UCSD-AML1 (cell line): ENCODE measurements at regions not wholly inside any gene's neighbourhood (a gene's known extent, or its start where the extent isn't known, plus 50 kb on each side); places are given as distances from the start of the nearest gene placed in this dataset.
"Not testable (repeated sequence)": the region's sequence is repeated elsewhere in the genome, so short reads cannot be mapped to it uniquely, and the experiment has no call there.

Experiments
- DNase-seq: peaks from one replicate; lab custom pipeline; 2025; ENCODE audit not compliant: unreplicated experiment; lab: John Stamatoyannopoulos, UW

DNA sequence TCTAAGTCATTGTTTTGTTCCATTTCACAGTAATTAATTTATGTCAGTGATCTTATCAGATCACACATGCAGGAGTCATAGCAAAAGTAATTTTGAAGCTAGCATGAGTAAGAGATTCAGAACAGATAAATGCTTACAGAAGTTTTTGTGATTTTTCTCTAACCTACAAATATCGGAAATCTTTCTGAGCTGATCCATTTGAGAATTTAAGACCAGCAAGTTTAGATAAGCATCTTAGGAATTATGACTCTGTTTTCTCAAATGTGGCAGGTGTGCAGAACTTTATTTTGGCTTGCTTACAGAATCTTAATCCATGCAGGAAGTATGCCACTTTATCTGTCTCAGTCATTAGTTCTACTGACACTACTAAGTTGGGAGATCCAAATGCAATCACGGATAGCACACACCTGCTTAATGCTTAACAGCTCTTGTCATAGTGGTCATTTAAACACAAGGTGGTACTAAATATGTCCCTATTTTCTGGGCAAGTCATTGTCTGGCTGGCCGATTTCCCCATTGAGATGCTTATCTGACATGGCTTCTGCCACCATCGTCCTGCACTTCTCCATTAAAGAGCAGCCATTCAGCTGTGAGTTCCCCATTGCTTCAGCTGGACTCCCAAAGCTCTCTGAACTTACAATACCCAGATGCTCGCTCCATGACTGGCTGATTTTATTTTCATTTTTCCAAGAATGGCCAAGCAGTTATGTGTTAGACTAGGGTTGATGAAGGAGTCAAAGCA lies 305.4 kb upstream of the NUDT12 start:
- no peak for DNase-seq

DNA sequence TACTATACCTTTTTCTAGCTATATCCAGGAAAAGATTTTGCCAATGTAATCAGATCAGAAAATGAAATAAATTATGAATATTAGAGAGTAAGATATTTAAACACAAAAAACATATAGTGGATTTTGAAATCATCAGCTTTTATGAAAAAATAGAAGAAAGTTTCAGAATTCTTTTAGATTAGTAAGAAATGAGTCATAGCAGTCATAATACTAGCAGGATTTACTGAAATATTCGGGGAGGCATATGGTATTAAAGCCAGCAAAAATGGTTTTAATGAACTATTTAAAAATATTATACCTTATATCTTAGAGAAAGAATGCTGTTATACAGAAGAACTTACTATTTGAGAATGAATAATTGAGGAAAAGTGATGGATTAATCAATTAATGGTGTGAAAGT lies 303.6 kb upstream of the NUDT12 start:
- no peak for DNase-seq

DNA sequence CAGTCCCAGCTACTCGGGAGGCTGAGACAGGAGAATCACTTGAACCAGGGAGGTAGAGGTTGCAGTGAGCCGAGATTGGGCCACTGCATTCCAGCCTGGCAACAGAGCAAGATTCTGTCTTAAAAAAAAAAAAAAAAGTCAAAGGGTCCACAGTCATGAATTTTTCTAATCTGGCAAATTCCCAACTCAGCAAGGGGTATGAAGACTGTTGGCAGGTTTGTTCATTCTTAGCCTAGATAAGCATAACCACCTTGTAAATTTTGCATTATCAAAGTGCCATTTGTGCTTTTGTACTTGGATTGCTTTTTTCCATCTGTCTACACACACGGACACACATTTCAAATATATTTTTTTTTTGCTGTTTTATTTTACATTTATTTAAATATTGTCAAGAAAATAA lies 299.8 kb upstream of the NUDT12 start:
- no peak for DNase-seq

DNA sequence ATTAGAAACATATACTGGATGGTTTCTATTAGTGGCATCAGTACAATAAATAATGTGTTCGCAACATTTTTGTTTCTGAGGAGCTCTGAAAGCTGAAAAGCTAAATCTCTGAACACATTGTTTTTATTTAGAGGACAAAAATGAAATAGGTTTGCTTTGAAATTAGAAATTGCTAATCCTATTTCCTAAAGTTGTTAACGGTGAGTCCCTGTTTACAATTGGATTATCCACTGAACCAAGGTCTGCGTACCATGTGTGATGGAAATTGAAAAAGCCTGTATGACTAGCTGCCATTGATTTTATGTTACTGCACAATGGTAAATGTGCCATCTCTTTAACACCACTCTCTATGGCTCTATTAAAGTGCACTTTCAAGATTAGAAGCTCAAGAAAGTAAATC lies 297.7 kb upstream of the NUDT12 start:
- DNase-seq = no peak

DNA sequence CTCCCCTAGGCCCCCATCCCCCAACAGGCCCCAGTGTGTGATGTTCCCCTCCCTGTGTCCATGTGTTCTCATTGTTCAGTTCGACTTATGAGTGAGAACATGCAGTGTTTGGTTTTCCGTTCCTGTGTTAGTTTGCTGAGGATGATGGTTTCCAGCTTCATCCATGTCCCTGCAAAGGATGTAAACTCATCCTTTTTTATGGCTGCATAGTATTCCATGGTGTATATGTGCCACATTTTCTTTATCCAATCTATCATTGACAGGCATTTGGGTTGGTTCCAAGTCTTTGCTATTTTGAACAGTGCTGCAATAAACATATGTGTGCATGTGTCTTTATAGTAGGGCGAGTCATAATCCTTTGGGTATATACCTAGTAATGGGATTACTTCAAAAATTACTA lies 295.8 kb upstream of the NUDT12 start:
- not testable (repeated sequence) for DNase-seq

DNA sequence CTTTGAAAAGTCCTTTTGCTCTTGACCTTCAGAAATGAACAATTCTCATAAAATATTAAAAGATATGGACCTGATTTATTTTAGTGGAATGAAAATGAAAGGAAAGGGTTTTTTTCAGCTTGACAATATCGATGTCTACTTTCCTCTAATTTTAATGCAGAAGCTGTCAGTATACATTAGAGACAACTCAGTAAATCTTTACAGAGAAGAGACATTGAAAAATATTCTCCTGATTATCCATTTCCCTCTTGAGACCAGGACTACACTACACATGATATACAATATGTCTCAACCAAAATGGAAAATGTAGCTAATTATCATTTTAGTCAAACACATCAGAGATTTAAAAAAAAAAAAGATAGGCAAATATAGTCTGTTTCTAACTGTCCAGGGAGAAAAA lies 288.5 kb upstream of the NUDT12 start:
- no peak for DNase-seq

DNA sequence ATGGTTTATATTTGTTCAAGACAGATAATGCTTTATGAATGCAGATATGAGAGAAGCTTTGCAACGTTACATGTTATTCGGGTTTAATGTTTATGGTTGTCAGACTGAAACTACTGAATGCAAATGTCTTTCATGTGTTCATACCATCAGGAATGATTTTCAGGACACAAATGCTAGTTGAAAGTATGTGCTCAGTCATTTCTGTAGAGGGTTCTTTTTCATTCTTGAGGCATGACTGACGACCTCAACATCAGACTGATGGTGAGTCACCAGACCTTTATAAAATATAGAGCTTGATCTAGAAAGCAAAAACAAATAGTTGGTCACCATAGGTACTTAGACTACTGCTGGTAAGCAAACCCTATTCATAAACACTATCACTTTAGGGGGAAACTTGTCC lies 287.3 kb upstream of the NUDT12 start:
- DNase-seq = no peak

DNA sequence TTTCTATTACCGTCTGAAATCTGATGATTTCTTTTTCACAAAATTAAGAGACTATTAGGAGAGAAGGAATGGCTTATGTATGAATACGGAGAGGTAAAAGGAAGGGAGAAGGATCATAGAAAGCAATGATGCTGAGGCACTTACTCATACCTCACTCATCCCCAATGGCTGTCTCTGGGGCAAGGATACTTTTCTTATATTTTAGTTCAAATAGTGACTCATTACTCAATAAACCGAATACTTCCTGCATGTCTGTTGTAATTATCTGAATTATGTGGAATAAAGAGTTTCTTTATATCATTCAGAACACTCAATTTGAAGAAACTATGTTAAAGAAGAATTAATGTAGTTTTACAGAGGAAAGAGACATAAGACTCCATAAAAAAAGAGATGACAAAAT lies 284.5 kb upstream of the NUDT12 start:
- DNase-seq = no peak

DNA sequence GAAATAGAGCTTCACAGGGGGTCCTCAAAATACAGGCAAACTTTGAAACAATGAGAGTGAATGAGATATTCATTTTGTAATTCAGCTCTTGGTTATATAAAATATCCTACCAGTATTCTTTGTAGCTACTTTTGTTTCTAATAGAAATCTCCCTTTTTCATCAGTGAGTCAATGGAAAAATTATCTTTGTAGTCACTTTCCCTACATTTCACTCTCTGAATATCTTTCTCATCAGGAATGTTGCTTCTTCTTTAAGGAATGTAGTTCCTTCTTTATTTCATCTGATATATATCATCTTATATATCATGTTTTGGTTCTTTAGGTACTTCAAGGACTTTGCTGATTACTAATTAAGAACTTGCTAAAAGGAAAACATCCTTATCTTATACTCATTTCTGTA lies 280.3 kb upstream of the NUDT12 start:
- no peak for DNase-seq

DNA sequence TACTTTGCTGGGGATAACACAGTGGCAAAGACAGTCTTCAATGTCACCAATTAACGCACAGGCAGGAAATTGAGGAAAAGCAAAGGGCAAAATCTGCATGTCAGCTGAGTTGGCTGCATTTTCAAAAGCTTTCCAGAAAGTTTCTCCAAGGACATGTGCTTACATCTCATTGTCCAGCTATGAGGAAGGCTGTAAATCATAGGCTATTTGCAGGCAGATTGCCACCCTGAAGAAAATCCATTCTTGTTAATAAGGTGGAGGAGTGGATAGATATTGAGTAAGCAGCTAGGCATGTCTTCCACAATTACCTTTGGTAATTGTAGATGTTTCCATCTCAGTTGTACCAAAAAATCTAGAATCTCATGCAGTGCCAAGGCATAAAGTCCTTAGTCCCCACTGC lies 278.0 kb upstream of the NUDT12 start:
- DNase-seq = no peak

DNA sequence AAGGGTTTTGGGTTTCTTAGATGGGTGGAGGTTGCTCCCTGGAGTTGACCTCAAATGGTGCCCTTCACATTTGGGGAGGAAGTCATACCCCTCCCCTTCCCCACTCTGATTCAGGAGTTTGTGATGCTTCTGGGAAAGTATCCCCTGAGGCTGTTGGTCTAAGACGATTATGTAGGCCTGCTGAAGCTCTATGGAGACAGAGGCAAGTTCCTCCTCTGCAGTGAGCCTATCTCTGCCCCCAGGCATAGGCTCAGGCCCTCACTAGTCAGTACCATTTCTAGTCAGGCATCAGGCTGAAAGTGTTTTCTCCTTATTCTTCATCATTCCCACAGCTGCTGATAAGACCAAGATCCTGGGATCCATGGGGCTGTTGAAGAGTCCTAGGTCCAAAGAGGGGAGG lies 271.6 kb upstream of the NUDT12 start:
- no peak for DNase-seq

DNA sequence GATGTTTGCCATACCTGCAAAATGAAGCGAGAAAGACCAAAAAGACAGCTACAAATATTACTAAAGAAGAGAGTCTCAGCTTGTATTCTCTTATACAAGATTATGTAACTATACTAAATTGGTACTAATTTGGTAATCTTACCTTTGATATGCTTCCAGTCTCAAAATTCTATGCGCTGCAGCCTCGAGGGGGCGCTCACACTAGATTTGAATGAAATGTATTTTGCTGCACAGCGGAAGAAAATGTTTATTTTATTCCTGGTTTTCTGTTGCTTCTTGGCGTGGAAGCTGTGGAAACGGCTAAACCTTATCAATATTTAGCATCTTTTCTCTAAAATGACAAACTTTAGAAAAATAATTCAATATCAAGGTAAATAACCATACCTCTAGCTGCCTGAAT lies 267.0 kb upstream of the NUDT12 start:
- DNase-seq = peak; percentile 9

DNA sequence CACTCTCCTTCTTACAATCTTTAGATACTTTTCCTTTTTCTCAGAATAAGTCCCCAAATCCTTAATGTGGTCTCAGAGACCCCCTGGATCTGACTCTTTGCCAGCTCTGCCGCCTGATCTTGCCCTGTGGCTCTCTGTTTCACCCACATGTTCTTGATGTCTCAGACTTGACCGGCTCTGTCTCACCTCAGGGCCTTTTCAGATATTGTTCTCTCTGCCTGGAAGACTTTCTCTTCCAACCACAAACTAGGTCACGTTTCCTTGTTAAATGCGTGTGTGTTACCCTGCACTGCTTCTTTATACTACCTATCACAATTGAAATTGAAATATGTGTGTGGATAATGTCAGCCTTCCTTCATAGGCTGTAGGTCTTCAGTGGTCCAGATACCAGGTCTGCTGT lies 265.4 kb upstream of the NUDT12 start:
- no peak for DNase-seq

DNA sequence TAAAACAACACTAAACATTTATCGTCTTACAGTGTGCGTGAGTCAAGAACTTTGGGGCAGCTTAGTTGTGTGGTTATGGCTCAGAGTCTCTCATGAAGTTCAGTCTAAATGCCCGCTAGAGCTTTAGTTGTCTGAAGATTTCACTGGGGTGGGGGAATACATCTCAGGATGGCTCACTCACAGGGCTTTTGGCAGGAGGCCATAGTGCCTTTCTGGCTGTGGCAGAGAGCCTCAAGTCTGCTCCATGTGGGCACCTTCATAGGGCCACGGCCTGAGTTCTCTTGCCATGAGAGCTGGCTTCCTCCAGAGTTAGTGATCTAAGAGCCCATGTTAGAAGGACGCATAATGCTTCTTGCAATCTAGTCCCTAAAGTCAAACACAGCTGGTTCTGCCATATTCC lies 258.8 kb upstream of the NUDT12 start:
- DNase-seq = peak; percentile 5

DNA sequence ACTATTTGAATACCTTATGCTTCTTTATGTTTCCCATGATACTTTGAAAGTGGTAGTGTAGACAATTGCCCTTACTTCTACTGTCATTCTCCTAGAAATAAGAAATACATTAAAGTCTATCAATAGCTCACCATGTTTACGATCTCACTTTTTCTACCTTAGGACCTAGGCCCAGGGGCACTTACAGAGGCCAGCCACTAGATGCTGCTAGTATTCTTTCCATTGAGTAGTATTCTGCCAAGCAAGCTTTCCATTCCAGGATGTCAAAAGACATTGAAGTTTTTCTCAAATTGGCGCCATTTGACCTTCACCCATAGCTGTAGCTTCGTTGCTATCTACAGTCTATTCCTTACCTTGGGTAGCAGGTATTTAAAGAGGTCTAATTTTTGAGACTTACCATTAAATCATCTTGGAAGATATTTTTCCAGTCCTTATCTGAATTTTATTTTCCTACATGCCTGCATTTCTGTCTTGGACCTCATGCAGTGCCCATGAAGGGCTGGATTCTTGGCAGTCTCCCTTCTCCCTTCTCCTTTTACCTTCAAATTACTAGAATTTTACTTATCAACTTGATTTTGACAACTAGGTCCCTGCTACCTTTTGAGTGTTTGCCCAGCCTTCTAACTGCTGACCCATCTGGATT lies 246.0 kb upstream of the NUDT12 start:
- DNase-seq = no peak

DNA sequence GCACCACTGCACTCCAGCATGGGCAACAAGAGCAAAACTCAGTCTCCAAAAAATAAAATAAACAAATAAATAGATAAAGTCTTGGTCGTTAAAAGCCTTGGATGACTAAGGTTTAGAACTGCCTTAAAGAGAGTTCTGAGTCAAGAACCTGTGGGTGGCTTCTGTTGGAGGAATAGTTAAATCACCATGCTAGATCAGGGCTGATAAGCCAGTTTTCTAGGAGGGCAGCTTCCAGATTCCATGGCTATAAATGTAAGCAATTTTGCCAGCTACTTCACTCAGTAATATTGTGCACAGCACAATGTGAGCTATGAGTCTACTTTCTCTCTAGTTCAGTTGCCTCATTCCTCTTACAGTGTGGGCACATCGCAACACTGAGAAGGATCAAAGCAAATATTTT lies 242.1 kb upstream of the NUDT12 start:
- no peak for DNase-seq

DNA sequence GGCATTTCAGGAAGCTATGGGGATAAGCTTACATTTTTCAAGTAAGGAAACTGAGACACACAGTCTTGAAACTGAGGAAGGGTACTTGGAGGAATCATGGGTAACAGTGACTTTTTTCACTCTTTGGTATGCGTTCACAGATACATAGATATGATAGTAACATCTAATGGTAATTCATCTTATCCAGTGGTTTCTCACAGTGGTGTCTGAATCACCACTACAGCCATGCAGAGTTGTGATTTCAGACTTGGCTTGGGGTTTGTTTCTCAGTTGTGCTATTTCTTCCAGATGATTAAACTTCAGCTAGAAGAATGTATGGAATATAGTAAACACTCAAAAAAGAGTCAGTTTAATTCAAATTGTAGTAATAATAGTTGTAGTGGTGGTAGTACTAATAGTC lies 239.1 kb upstream of the NUDT12 start:
- no peak for DNase-seq

DNA sequence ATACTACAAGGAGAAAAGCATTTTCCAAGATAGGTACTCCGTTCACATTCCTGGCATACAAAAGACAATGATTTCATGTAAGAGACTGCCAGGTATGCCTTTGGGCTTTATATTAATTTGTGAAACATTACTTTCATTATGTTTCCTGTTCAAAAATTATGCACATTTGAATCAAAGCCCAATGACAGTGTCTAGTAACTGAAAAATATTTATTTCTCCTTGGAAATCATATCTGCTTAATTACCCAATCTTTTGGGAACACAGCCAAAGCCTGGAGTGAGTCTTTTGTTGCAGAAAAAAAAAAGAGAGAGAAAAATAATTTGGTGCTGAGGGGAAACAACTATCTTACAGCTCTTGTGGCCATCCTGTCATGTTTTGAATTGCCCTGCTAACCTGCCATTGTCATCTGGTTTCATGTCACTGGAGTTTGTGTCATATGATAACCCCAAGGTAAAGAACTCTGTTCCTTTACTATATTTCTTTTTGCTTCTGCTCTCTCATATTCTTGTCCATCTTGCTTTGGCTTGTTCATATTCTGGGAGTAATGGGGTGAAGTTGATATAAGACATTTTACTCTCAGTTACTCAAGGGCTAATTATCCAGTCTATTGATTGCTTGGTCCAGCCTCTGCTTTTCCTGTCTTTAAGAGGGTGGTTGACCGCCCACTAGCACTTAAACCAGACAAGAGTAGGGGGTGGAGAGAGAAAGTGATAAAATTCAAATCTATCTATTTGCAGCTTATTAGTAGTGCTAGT lies 238.3 kb upstream of the NUDT12 start:
- DNase-seq = no peak

DNA sequence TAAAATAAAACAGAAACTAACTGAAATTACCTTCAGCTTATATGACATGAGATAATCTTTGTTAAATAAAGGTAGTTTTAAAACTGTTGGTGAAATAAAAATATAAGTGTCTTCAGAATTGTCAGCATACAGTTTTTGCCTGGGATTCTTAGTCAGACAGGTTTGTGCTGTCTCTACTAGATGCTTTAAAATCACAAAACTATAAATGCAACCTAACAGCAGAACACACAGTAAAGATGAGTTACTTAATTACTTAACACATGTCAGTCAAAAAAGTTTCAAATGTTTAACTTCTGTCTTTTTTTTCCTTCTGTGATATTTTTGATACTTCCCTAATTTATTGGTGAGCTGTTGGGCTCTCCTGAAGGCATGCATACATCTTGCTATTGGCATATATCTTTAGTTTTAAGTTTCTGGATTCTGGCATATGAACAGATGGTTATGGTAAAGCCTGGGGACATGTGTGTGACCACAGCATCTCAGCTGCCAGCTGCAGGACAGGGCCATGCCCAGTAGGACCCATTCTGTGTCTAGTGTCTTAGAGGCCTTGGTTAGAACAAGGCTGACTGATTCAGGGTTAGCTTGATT lies 231.1 kb upstream of the NUDT12 start:
- DNase-seq = no peak

DNA sequence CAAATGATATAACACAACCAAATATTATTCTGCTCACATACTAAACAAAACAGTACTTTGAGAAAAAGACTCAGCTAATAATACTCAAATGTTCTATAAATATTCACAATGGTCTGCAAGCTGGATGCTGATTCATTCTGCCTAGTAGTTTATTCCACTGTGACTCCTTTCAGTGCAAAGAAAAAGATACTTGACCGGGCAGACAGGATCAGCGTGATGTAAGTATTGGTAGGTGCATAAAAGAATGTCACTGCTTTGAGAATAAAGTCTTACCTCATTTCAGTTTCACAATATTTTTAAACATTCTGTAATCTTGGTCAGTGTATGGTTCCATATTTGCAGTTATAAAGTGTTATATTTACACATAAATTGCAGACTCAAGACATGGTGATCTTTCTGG lies 223.0 kb upstream of the NUDT12 start:
- no peak for DNase-seq

DNA sequence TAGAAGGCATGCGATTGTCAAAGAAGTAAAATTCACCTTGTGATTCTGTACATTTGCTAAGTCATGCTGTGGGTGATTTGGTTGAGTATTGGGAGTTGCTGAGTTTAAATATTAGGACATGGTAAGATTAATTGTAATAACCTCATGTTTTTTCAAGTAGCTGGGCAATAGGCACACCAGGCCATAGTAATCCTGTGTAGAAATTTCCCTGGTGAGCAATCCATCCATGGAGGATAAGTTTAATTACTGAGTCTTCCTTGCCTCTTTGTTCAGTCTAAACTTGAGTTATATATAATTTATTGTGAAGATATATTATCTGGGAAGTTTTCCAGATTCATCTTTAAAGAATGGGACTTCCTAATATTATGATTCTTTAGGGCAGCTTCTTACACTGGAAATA lies 221.1 kb upstream of the NUDT12 start:
- DNase-seq = no peak

DNA sequence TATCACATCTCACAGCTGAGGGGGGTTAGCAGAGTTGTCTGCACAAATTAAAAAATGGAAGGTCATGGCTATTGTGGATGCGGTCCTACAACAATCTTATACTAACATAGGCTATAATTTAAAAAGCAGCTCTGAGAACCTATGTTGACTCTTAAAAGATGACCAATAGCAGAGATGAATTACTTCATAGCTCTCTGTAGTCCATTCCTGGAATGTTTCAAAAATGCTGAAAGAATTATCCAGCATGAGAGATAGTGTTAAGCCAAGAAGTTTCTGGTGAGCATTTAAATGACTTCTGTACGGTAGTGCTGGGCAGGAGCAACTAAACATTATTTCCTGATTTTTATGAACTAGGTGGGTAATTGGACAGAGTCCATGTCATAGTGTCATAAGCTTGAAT lies 218.2 kb upstream of the NUDT12 start:
- DNase-seq = no peak
